ENCODE measurements at regions not wholly inside any gene's neighbourhood (a gene's known extent, or its start where the extent isn't known, plus 50 kb on each side); places are given as distances from the start of the nearest gene placed in this dataset.
"Not testable (repeated sequence)": the region's sequence is repeated elsewhere in the genome, so short reads cannot be mapped to it uniquely, and the experiment has no call there.

DNA sequence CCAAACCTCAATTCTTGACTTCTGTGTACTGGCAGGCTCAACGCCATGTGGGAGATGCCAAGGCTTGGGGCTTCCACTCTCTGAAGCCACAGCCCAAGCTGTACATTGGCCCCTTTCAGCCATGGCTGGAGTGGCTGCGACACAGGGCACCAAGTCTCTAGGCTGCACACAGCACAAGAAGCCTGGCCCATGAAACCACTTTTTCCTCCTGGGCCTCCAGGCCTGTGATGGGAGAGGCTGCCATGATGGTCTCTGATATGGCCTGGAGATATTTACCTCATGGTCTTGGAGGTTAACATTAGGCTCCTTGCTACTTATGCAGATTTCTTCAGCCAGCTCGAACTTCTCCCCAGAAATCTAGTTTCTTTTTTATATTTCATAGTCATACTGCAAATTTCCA lies 724.1 kb downstream of the RNF144A start:
- DNase-seq (ENCODE audit: low read depth) = not testable (repeated sequence)

DNA sequence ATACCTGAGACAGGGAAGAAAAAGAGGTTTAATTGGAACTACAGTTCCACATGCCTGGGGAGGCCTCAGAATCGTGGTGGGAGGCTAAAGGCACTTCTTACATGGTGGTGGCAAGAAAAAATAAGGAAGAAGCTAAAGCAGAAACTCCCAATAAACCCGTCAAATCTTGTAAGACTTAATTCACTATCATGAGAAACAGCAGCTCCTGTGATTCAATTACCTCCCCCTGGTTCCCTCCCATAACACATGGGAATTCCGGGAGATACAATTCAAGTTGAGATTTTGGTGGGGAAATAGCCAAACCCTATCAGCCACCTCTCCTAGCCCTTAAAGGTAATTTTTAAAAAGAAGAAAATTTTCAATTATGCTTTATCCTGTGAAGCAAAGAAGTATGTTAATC lies 728.8 kb downstream of the RNF144A start:
- no peak for DNase-seq (ENCODE audit: low read depth)

DNA sequence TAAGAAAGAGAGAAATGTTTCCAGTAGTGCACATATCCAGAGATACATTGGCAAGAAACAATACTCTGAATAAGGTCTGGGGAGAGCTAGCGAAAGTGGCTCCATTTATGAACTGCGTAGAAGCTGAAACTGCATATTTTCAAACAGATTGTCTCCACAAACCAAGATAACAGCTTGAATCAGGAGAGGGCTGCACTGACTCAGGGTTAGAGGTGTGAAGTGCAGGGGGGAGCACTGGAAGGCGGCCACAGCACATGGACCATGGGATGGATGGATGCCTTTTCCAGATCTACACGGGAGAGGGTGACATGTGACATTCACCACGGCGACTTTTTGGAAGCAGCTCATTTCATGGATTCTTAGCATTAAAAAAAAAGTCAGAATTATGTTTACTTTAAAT lies 729.4 kb downstream of the RNF144A start:
- no peak for DNase-seq (ENCODE audit: low read depth)

DNA sequence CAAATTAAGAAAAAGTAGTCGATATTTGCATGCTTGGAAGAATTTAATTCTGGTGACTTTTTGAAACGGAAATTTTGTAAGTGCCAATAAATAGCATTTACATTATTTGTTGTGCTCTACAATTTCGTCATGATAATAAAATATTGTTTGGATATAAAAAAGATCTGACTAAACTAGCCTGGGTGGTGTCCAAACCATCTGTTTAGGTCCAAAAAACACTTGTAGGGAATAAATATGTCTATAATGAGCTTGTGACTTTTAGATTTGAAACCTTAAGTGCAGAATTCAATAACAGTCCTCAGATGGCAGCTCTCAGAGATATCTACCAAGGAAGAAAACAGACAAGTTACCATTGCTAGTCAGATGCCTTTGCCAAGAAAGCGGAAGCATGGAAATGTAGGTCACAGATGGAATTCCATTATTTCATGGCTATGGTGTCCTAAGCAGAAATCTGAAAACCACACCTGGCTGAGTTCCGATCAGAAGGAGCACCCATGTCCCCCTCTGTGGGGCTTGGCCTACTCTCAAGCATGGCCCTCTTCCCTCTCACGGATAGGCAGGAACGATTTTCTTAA lies 731.1 kb downstream of the RNF144A start:
- DNase-seq (ENCODE audit: low read depth) = no peak

DNA sequence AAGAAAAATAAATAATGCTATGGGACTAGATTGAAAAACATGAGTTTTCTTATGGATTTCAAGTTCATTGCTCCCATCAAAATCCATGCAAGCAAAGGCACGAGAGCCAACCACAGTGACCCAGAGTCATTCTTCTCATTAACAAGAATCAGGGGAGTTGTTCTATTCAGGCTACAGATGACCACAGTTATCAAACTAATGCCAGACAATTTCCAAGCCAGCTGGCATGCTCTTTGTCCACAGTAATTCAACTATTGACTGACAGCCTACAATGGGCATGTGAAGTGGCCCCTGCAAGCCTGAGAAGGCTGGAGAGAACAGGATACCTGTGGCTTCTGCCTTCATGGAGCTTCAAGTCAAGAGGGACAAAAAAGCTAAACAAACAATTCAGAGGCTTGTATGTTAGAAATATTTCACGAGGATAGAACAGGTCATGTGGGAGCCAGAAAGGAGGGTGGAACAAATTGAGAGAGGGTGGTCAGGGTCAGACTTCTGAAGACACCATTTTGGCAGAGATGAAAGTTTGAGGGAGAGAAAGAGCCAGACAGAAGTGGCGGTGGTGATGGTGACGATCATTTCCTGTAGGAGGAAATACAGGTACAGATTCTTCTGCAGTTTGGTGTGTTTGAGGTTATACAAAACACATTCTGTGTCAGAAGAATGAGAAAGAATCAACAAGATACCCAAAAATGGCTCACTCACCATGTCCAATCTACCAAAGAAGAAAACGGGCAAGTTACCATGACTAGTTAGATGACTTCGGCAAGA lies 732.4 kb downstream of the RNF144A start:
- DNase-seq (ENCODE audit: low read depth) = no peak

DNA sequence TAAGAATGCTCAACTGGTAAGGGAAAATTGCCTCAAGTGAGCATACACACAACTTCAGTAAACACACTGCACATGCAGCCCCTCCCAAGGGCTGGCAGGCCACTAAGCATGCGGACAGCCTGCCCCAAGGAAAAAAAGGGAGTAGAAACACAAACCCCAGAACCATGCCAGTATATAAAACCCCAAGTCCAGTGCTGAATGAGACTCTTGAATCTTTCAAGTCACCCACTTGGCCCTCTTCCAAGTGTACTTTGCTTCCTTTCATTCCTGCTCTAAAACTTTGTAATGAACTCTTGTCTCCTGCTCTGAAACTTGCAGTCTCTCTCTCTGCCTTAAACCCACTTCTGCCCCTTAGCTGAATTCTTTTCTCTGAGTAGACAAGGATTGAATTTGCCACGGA lies 736.4 kb downstream of the RNF144A start:
- peak; percentile 6 for DNase-seq (ENCODE audit: low read depth)

DNA sequence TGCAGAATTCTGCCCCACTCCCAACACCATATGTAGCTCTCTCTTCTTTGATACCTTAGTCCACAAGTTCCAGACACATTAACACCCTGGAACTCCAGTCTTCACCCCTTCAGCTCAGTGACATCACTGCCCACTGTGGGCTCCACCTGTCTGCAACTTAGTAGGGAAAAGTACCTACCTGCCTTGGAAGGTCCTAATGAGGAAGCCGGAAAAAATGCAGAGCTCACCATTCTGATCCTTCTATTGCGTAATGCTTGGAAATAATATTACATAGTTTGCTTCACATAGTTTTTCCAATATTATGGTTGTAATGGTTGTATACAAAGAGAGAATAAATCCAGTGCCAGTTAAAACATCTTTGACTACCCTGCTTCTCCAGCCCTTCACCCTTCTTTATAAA lies 738.4 kb downstream of the RNF144A start:
- no peak for DNase-seq (ENCODE audit: low read depth)

DNA sequence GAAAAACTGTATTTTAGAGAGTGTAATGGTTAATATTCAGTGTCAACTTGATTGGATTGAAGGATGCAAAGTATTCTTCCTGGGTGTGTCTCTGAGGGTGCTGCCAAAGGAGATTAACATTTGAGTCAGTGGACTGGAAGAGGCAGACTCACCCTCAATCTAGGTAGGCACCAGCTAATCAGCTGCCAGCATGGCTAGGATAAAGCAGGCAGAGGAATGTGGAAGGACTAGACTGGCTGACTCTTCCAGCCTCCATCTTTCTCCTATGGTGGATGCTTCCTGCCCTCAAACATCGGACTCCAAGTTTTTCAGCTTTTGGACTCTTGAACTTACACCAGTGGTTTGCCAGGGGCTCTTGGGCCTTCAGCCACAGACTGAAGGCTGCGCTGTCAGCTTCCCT lies 740.3 kb downstream of the RNF144A start:
- not testable (repeated sequence) for DNase-seq (ENCODE audit: low read depth)

DNA sequence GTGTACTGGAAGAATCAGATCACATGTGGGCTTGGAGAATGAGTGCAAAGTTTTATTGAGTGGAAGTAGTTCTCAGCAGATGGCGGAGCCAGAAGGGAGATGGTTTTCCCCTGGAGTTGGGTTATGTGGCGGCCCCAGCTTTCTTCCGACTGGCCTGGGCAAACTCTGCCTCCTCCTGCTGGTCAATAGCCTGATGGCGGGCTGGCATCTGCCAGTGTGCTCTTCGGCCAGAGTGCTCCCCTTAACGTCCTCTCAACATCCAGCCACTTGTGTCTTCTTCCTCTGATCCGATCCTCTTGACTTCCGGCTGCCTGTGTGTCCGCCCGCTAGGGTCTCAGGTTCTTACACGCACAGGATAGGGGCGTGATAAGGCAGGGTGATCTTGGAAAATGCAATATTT lies 741.3 kb downstream of the RNF144A start:
- DNase-seq (ENCODE audit: low read depth) = no peak

DNA sequence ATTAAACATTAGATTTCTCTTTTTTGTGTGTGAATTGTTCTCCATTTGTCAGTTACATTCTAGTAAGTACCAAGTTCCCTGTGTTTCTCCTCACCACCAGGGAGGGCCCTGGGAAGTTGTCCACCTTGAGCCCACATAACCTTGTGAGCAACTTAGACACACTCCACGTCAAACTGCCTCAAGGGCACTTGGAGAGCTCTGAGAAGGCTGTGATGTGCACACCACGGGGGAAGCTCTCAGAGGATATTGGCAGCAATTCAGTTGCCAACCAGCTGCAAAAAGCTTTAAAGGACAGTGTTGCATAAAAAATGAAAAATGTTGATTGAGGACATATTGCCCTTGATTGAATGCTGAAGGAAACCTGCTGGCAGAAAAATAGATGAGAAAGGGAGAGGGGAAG lies 743.6 kb downstream of the RNF144A start:
- peak; percentile 33 for DNase-seq (ENCODE audit: low read depth)

DNA sequence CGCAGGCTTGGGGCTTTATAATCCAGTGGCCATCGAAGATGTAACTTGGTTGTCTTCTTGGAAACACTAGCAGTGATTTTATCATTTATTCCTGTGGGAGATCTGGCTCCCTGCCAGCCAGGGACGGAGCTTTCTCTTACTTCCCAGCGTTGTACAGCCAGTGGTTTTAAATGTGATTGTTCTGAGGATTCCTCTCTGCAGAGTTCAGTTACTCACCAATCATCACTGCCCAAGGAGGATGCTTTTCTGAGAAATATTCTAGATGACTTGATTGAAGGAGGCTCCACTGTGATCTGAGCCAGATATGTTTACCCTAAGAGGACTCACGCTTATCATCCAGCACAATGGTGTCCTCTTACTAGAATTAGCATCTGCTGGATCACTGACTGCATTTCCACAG lies 744.3 kb downstream of the RNF144A start:
- peak; percentile 12 for DNase-seq (ENCODE audit: low read depth)

DNA sequence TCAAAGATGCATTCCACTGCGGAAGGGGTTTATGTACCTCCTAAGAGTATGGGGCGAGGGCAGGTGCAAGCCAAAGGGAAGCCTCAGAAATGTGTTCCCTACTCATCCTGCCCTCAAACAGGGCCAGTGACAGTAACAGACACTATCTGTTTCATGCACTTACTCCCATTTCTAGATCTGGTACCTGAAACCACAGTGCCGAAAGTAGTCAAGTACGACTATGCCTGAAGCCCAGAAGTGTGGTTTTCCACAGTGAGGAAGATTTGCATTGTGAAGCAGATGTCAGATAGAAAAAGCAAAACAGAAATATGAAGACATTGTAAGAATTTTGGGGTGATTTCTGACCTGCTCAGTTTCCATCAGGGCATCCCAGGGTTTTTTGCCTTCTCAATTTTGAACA lies 748.7 kb downstream of the RNF144A start:
- DNase-seq (ENCODE audit: low read depth) = no peak

DNA sequence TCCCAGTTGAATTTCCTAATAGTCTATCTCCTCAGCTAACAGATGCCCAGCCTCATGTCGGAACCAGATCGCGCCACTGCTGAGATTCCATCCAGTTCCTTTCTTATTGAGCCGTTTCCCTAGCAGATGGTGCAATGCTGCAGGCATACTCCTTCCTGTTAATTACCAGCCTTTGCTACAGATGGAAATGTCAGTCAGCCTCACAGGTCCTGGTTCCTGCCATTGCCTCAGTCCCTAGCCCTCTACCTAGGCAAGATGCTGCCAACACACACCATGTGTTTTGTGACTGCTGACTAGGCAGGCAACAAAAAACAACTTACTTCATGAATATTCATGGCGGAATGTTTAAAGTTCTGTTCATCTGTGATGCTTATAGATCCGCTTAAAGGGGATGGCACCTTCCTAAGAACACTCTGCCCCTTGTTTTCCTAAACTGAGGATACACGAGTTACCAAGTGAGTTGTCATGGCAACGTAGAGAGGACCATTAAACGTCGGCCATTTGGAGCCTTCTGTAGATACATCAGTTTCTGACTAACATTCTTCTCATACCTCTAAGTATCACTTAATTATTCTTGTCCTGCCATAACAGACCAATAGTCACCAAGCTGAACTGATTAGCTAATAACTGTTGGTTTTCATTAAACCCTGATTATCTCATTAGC lies 749.5 kb downstream of the RNF144A start:
- DNase-seq (ENCODE audit: low read depth) = no peak

DNA sequence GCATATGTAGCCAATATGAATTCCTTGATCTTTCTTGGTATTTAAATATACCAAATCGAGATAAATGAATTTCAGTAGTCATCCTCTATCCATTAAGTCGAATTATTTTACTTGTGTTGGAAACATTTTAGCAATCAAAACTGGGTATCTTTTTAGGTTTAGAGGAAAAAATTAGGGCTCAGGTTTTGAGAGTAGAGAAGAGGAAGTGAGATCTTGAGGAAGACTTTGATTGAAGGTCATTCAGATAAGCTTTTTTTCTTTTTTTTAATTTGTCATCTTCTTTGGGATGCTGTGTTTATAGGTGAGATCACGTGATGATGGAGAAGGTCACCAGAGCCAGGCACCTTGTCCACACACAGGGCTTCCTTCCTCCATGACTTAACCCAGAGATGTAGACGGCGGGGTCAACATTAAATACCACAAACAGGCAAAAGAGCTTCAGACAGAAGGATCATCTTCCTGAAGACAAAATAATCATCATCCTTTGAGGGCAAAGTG lies 750.1 kb downstream of the RNF144A start:
- no peak for DNase-seq (ENCODE audit: low read depth)

DNA sequence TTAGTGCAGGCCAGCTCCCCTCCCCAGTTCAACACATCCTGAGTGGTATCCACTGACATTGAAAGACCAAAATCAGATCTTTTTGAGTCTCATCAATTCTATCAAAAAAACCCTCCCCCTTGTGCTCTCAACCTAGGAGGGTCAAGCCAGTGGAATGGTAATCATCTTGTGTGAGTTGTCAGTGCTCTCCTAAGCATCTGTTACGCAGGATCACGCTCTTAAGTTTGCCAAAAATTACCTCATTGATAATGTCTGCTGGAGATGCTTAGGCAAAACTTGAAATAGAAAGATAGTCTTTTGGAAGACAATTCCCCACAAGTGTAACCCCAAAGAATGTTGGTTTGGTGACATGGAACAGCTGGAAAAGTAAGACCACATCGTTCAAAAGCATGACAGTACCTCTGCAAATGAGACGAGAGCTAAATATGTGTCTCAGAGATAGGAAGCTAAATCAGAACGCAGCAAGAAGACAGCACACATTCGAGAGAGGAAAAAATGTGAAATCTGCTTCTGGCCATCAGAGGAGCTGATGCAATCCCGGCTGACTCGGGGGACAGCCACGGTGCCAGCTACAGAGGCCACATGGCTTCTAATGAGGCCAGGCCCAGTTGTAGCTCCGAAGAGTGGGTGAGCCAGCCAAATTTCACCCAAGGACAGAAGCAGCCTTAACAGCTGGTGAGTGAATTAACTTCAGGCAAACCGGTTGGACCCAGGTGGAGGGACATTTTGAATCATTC lies 753.9 kb downstream of the RNF144A start:
- no peak for DNase-seq (ENCODE audit: low read depth)

DNA sequence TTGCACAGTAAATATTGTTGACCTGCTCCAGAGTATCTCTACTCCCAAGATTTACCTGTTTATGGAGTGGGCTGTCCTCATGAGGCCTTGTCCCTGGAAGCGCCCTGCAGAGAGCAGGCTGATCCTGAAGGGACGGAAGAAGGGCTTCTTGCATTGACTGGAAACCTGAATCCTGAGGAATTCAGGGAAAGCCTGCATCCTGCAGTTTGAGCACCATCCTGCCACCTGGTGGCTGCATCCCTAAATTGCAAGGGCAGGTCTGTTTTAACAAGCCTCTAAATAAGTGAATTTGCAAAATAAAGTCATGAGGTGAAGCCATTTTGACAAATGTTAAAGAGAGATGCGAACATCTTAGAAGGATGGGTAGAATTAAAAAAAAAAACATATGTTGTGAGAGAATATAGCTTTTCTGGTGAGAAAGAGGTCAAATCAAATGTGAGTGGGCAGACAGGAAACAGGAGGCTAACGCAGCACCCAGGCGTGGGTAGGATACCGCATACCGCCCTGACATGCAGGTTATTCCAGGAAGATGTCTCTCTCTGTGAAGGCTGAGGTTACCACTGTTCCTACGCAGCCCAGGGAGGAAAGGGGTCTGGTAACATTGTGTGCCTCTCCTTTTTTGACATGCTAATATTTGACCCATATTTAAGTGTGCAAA lies 754.9 kb downstream of the RNF144A start:
- DNase-seq (ENCODE audit: low read depth) = peak; percentile 50

DNA sequence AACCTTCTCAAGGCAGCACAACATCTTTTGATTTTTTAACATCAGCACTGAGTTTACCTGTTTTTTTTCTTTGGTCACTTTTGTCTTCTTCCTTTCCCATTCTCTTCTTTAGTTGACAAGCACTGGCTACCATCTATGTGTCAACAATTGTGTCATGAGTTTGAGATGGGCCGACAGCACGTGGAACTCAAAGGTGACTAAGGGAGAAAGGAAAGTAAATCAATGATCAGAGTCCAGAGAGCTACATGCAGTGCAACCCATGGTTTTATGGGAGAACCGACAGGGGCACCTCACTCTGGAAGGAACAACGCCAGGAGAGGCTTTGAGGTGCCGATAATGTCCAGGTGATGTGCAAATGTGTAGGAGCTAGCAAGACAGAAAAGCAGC lies 755.5 kb downstream of the RNF144A start:
- no peak for DNase-seq (ENCODE audit: low read depth)

DNA sequence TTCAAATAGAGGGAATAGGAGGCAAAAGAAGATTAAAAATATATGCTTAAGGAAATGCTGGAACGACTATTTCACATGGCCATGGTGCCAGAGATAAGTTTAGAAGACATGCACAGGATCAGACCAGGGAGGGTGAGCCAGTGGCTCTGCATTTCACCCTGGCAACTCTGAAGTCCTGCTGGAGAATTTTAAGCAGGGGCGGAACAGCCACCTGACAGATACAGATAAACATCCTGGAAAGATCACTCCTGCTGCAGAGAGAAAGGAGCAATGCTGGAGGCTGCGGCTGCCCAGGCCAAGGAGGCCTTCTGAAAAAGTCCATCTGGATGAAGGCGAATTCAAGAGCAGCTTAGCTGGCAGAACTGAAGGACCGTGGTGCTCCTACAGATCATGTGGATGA lies 755.9 kb downstream of the RNF144A start:
- no peak for DNase-seq (ENCODE audit: low read depth)

DNA sequence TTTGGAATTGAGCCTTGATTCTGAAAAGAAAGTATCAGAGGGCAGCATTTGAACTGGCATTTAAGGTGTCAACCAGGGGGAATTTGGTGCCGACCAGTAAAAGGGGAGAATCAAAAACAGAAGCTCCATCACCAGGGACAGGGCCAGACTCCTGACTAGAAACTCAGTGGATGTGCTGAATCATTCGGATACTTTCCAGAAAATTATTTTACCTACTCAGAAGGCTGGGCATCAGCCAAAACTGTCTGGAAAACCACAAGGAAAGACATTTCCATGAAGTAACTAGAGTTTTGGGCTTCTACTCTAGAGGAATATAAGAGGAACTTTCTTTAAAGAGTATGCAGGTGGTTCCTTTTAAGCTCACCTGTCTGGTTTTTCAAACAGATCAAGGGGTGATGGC lies 756.6 kb downstream of the RNF144A start:
- peak; percentile 36 for DNase-seq (ENCODE audit: low read depth)

DNA sequence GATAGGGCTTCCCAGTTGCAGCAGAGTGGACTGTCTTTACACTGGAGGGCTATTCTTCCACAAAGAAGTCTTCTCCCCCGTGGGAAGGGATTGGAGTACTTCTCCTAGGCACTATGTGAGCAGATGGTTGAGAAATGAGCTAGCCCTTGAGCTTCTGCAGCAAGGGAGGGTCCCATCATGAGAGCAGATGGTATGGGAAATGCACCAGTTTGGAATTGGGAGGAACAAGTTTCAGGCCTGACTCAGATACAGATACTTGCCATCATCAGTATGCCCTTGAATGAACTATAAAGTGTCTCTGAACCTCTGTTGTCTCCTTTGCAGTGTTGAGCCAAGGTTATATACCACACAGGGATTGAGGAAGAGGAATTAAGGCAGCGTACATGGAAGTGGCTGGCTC lies 757.4 kb downstream of the RNF144A start:
- no peak for DNase-seq (ENCODE audit: low read depth)

DNA sequence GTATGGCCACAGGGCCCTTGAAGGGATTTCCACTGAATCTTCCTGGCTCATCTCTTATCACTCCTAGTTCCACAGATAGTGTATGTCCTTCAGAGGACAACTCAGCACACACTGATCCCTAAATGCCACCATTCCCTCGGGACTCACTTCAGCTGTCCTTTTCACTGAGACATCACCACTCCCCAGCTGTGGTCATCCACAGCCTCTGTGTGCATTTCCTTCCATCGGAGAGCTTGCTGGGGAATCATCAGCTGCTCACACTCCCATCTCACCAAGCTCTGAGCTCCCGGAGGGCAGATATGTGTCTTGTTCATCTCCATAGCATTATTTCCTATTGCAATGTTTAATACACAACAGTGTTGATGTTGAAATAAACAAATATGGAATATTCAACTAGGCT lies 759.5 kb downstream of the RNF144A start:
- no peak for DNase-seq (ENCODE audit: low read depth)

DNA sequence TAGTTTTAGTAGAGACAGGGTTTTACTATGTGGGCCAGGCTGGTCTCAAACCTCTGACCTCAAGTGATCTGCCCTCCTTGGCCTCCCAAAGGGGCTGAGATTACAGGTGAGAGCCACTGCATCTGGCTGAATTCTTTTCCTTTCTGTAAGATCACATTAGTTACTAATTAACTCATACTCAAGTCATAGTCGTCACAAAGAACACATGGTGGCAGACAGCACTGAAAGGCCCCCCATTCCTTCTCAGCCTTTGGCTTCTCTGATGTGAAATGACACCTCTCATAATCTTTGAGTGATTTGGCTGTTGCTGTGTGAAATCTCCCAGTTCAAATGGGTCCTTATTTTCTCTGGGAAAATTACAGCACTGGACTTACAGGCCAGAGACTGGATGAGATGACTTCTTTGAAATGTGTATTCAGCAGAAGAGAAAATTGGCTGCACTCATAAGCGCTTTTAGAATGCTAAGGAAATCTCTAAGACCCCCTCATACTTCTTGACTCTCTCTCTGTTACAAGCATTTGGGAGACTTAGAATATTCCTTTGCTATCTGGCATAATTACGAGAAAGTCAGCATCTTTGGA lies 764.8 kb downstream of the RNF144A start:
- DNase-seq (ENCODE audit: low read depth) = no peak

All from RPMI7951 (cell line).